PC-9 (cell line): ENCODE measurements at regions not wholly inside any gene's neighbourhood (a gene's known extent, or its start where the extent isn't known, plus 50 kb on each side); places are given as distances from the start of the nearest gene placed in this dataset.

Source experiments
- BruUV-seq: library from RNA; stranded (reverse); fragments of 400-500 nt; replicated peaks from 2 replicates; lab custom pipeline; 2021; lab: Mats Ljungman, UMichigan
- CTCF ChIA-PET: fragments of 300-600 bp; sonication (Branson Sonifier 250); formaldehyde crosslinking; loops from one replicate; lab custom pipeline; 2022; ENCODE audit warnings: antibody characterized with exemption; lab: Charles Lee
- POLR2A ChIA-PET: fragments of 300-600 bp; sonication (Branson Sonifier 250); formaldehyde crosslinking; loops from one replicate; lab custom pipeline; 2022; ENCODE audit warnings: antibody characterized with exemption; ENCODE audit not compliant: unreplicated experiment; lab: Charles Lee
- DNase-seq, 2 experiments: peaks; one replicate each; pipeline versions ENCODE4 v3.0.0 to v3.0.0-alpha.2; 2015 to 2022; ENCODE audit warnings: mixed read lengths in 1 of 2
- H2AFZ ChIP-seq: fragments of 200-600 bp; sonication (generic); 2 replicates; pipeline ENCODE4 v1.8.1; 2017; ENCODE audit warnings: antibody characterized with exemption
- H3F3A ChIP-seq: fragments of 200-600 bp; sonication (generic); 2 replicates; pipeline ENCODE4 v1.8.1; 2017; ENCODE audit warnings: antibody characterized with exemption, mild to moderate bottlenecking, low read depth; ENCODE audit not compliant: insufficient read depth
- H3K27ac ChIP-seq: fragments of 200-600 bp; sonication (generic); 2 replicates; pipeline ENCODE4 v1.6.1; 2016; ENCODE audit warnings: mixed run types
- H3K27me3 ChIP-seq: fragments of 200-600 bp; sonication (generic); 2 replicates; pipeline ENCODE4 v1.6.1; 2016; ENCODE audit warnings: low read depth, mixed run types; ENCODE audit not compliant: insufficient read depth
- H3K36me3 ChIP-seq: fragments of 200-600 bp; sonication (generic); 2 replicates; pipeline ENCODE4 v1.6.1; 2016; ENCODE audit warnings: low read depth, mixed run types
- H3K4me1 ChIP-seq: fragments of 200-600 bp; sonication (generic); replicated peaks from 2 replicates; pipeline ENCODE4 v1.6.1; 2016; ENCODE audit warnings: mixed run types; ENCODE audit not compliant: insufficient read depth
- H3K4me2 ChIP-seq: fragments of 200-600 bp; sonication (generic); 2 replicates; pipeline ENCODE4 v1.6.1; 2017; ENCODE audit warnings: mixed run types
- H3K4me3 ChIP-seq: fragments of 200-600 bp; sonication (generic); 2 replicates; pipeline ENCODE4 v1.6.1; 2016; ENCODE audit warnings: mixed run types
- H3K79me2 ChIP-seq: fragments of 200-600 bp; sonication (generic); 2 replicates; pipeline ENCODE4 v1.6.1; 2017; ENCODE audit warnings: low read depth, mixed run types
- H3K9me2 ChIP-seq: fragments of 200-600 bp; sonication (generic); 2 replicates; pipeline ENCODE4 v1.8.1; 2017; ENCODE audit warnings: mild to moderate bottlenecking; ENCODE audit not compliant: insufficient read depth
- H3K9me3 ChIP-seq: fragments of 200-600 bp; sonication (generic); 2 replicates; pipeline ENCODE4 v1.8.1; 2016; ENCODE audit warnings: low read depth; ENCODE audit not compliant: insufficient read depth
- H4K20me1 ChIP-seq: fragments of 200-600 bp; sonication (generic); 2 replicates; pipeline ENCODE4 v1.8.1; 2017; ENCODE audit not compliant: insufficient read depth
- CTCF ChIP-seq: fragments of 200-600 bp; sonication (generic); conservative IDR thresholded peaks from 2 replicates; pipeline ENCODE4 v1.6.1; 2017; ENCODE audit warnings: mixed run types, antibody characterized with exemption, mild to moderate bottlenecking, moderate library complexity
- EZH2 ChIP-seq: fragments of 200-600 bp; sonication (generic); IDR thresholded peaks from 2 replicates; pipeline ENCODE4 v1.8.0; 2017; ENCODE audit warnings: antibody characterized with exemption, low read depth
- intact Hi-C: fragments of 100-400 bp; cut with micrococcal nuclease; formaldehyde crosslinking; loops from one replicate; pipeline ENCODE4 v1.10.0; 2022; ENCODE audit not compliant: unreplicated experiment

DNA sequence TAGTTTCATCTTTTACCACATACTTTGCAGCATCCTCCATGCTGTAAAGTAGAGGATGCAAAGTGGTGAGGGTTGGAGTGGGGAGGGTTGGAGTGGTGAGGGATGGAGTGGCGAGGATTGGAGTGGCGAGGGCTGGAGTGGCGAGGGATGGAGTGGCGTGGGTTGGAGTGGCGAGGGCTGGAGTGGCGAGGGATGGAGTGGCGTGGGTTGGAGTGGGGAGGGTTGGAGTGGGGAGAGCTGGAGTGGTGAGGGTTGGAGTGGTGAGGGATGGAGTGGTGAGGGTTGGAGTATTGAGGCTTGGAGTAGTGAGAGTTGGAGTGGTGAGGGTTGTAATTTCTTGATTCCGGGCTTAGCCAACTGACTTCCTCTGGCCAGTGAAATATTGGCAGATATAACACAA is 618.3 kb downstream of the MRPL39 start:
- no peaks in the 10 kb centered on the region for H3K79me2 ChIP-seq
- no peaks in the 10 kb centered on the region for H3K36me3 ChIP-seq
- no peak overlapping the region for H3K4me3 ChIP-seq
- DNase-seq = no peak
- ChIA-PET POLR2A (no interaction called here), CTCF (no interaction called here)
- intact Hi-C loops = no loop called here
- TF ChIP-seq CTCF (no peak), EZH2 (no peak)
- no peaks in the 10 kb centered on the region for H3K9me2 ChIP-seq
- H2AFZ ChIP-seq = no peak overlapping the region
- no peaks in the 10 kb centered on the region for H3K9me3 ChIP-seq
- no peak overlapping the region for H3K27ac ChIP-seq
- no peaks in the 10 kb centered on the region for H3K4me1 ChIP-seq
- no peak overlapping the region for H3K4me2 ChIP-seq
- no peaks in the 10 kb centered on the region for H4K20me1 ChIP-seq
- no TSS peak for BruUV-seq
- no peaks in the 10 kb centered on the region for H3K27me3 ChIP-seq
- H3F3A ChIP-seq = no peaks in the 10 kb centered on the region

DNA sequence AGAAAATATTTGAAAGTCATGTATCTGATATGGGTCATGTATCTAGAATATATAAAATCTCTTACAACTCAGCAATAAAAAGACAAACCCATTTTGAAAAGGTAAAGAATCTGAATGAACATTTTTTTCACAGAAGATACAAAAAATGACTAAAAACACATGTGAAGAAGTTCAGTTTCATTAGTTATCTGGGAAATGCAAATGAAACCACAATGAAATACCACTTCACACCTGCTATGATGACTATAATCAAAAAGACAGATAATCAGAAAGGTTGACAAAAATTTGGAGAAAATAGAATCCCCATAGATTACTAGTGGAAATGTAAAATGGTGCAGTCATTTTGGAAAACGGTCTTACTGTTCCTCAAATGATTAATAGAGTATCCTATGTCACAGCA is 631.0 kb downstream of the MRPL39 start:
- Histone ChIP-seq H3F3A (no peaks in the 10 kb centered on the region), H3K36me3 (no peaks in the 10 kb centered on the region), H3K4me2 (no peak overlapping the region), H3K79me2 (no peaks in the 10 kb centered on the region), H3K27ac (no peak overlapping the region), H3K9me2 (no peaks in the 10 kb centered on the region), H2AFZ (no peak overlapping the region), H3K4me3 (no peak overlapping the region), H3K9me3 (no peaks in the 10 kb centered on the region), H4K20me1 (no peaks in the 10 kb centered on the region), H3K4me1 (no peaks in the 10 kb centered on the region), H3K27me3 (no peaks in the 10 kb centered on the region)
- ChIA-PET POLR2A (no interaction called here), CTCF (no interaction called here)
- intact Hi-C loops = no loop called here
- no peak for TF ChIP-seq CTCF
- TF ChIP-seq EZH2 = no peak
- BruUV-seq = no TSS peak
- no peak for DNase-seq

GRCh38 chr21:24969068-24969467 is 638.2 kb downstream of the MRPL39 start:
- Histone ChIP-seq H3K9me3 (no peaks in the 10 kb centered on the region), H3K4me2 (no peak overlapping the region), H3K79me2 (no peaks in the 10 kb centered on the region), H2AFZ (no peak overlapping the region), H3K27me3 (no peaks in the 10 kb centered on the region), H3K27ac (no peak overlapping the region), H3F3A (no peaks in the 10 kb centered on the region), H3K4me3 (no peak overlapping the region), H3K4me1 (no peaks in the 10 kb centered on the region), H4K20me1 (no peaks in the 10 kb centered on the region), H3K36me3 (no peaks in the 10 kb centered on the region), H3K9me2 (no peaks in the 10 kb centered on the region)
- intact Hi-C loops = no loop called here
- CTCF ChIA-PET = no interaction called here
- TF ChIP-seq CTCF (no peak), EZH2 (no peak)
- DNase-seq = no peak
- BruUV-seq = no TSS peak
- POLR2A ChIA-PET = no interaction called here
